Astrocyte of the cerebellum (primary cell): ENCODE measurements at regions not wholly inside any gene's neighbourhood (a gene's known extent, or its start where the extent isn't known, plus 50 kb on each side); places are given as distances from the start of the nearest gene placed in this dataset.
A peak's percentile ranks its signal among the peaks of the same experiment; 100 is the strongest.

Experiments used
- DNase-seq: peaks from one replicate; pipeline ENCODE4 v3.0.0-alpha.2; 2011; ENCODE audit warnings: low read depth
- H3K4me3 ChIP-seq: 2 replicates; pipeline ENCODE4 v1.5.1; 2011; ENCODE audit warnings: mild to moderate bottlenecking, low read depth, low read length, moderate library complexity
- in situ Hi-C: cut with HindIII; loops from 2 replicates; pipeline ENCODE4 v1.10.0; 2017; ENCODE audit warnings: low sequenced_read_pairs
- TF ChIP-seq, protein P1 (sequence below): IDR thresholded peaks from 2 replicates; pipeline ENCODE4 v1.5.1; 2012; ENCODE audit warnings: low read length, low read depth, moderate library complexity, mild to moderate bottlenecking; ENCODE audit errors: missing control alignments

DNA sequence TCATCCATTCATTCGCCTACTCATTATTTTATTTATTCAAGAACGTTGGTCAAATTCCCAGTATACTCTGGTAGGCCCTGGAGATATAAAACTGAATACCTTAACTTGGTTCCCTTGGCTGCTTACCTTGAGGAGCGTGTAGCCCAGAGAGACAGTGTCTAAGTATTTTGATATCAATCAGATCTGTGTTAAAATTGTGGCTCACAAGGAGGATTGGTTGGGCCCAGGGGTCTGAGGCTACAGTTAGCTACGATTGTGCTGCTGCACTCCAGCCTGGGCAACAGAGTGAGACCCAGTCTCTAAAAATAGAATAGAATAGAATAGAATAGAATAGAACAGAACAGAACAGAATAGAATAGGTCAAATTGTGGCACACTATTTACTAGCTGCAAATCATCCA, 438.4 kb downstream of the ADAMTS20 start:
- DNase-seq: no peak
- H3K4me3 ChIP-seq: no peak overlapping the region
- in situ Hi-C loops: no loop called here
- TF ChIP-seq, protein P1, sequence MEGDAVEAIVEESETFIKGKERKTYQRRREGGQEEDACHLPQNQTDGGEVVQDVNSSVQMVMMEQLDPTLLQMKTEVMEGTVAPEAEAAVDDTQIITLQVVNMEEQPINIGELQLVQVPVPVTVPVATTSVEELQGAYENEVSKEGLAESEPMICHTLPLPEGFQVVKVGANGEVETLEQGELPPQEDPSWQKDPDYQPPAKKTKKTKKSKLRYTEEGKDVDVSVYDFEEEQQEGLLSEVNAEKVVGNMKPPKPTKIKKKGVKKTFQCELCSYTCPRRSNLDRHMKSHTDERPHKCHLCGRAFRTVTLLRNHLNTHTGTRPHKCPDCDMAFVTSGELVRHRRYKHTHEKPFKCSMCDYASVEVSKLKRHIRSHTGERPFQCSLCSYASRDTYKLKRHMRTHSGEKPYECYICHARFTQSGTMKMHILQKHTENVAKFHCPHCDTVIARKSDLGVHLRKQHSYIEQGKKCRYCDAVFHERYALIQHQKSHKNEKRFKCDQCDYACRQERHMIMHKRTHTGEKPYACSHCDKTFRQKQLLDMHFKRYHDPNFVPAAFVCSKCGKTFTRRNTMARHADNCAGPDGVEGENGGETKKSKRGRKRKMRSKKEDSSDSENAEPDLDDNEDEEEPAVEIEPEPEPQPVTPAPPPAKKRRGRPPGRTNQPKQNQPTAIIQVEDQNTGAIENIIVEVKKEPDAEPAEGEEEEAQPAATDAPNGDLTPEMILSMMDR: no peak

DNA sequence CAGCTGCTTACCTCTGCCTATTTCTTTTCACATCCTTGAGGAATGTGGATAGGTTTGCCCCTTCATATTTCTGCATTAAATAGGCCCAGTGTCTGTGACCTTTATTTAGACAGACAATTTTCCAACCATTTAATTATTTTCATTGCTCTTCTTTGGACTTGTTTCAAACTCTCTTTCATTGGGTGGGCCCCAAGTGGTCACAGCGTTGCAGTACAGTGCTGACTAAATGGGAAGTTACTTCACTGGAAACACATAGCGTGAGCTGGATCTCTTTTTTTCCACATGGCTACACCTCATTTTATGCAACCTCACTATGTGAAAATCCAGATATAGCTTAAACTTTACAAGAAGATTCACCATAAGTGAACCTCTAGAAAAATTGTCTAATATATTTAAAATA, 438.9 kb downstream of the ADAMTS20 start:
- no peak overlapping the region for H3K4me3 ChIP-seq
- DNase-seq: no peak
- in situ Hi-C loops: no loop called here
- TF ChIP-seq, protein P1: peak; percentile 26

DNA sequence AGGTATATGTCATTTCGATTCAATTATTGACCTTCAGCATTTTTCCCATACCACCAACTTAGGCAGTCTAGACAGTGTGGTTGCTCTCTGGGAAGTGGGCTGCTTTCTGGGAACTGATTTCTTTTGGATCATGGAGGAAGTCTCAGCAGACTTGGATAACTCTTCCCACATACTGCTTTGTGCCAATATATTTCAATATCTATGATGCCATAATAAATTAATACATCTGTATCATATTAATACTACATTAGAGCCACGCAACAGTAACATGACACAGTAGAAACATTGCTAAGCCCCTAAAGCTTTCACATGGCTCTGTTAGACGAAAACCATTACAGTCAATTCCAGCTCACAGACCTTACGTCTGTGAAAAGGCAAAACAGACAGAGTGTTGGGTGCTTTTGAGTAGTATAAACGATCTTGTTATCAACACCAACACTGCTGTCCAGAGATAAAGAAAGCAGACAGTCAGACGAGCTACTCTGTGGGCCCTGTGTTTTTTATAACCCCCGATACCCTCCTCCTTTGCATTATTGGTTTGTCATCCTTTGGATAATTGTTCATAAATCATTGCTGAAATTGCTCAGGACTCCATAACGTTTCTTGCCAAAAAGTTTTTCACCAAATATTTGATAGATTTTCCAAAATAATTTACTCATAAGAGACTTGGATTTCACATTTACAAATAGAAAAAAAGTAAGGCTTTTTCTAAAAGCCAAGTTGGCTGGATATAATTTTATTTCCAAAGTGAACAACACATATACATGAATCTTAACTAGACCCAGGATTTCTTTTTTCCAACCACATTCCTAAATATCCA, 439.7 kb downstream of the ADAMTS20 start:
- TF ChIP-seq, protein P1: no peak
- no peak overlapping the region for H3K4me3 ChIP-seq
- in situ Hi-C loops: no loop called here
- no peak for DNase-seq

DNA sequence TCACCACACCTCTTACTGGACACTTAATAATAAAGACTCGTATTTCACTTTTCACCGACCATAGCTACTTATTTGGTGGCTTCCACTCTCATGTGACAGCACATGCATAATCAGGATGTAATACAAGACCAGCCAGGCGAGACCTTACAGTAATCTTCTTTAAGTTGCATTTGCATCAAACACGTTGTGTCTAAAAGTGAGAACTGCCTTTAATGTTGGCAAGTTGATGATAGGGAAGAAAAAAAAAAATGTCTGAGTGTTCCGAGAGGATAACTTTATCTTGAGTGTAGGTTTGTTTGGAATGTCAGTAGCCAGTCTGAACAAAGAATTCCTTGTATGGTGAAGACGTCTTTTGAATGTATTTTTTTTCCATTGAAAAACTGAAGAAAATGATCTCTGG, 440.4 kb downstream of the ADAMTS20 start:
- no peak for DNase-seq
- no peak overlapping the region for H3K4me3 ChIP-seq
- TF ChIP-seq, protein P1: no peak
- in situ Hi-C loops: no loop called here

DNA sequence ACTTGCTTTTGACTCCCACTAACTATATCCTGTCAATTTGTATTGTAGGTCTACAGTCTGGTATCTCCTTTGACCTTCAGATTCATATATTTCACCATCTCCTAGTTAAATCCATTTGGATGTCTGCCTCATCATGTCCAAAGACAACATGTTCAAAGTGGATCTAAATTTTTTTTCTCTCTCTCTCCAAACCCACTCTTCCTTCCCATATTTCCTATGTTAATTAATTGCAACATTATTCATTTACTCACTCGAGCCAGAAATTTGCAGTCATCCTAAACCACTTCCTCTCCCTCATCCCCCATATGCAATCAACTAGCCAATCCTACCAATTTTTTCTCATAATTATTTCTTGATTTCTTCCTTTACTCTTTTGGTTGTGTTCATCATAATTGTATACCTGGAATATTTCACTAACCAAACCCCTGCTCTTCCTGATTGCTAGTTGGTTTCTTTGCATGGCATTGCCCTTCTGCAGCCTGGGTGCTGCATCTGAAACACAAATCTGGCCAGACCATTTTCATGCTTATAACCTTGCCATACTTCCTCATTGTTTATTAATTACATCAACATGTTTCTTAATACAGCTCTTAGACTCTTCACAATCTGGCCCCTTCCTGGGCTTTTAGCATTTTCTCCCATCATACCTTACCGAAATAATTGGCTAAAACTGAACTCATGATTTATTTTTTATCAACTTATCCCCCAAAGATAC, 442.2 kb downstream of the ADAMTS20 start:
- no peak overlapping the region for H3K4me3 ChIP-seq
- no peak for DNase-seq
- TF ChIP-seq, protein P1: no peak
- in situ Hi-C loops: no loop called here

DNA sequence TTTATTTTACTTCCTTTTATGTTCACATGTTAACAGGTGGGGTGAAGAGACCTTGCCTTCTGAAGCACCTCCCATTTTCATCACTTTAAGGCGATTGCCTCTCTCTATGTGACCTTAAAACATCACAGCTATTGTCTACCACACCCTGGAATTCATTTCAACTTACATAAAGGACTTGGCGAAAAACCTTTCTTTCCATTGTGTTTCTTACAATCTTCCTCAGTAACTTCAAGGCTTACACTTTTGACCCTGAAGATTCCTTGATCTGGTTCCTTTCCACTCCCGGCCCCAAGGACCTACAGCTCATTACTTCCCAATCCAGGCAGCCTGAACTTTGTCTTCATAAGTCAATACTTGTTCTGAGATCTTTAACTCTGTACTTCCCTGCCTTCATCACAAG, 443.3 kb downstream of the ADAMTS20 start:
- no peak for DNase-seq
- TF ChIP-seq, protein P1: no peak
- no peak overlapping the region for H3K4me3 ChIP-seq
- in situ Hi-C loops: no loop called here
